Lower leg skin (tissue), 4 donors: ENCODE measurements at regions not wholly inside any gene's neighbourhood (a gene's known extent, or its start where the extent isn't known, plus 50 kb on each side); places are given as distances from the start of the nearest gene placed in this dataset.

Experiments used
- DNase-seq, 2 donors: peaks; one replicate each; pipeline ENCODE4 v3.0.0-alpha.2; 2019; ENCODE audit warnings: low spot score in 2 of 2
- H3K4me3 ChIP-seq: fragments of 200-600 bp; sonication (generic); 2 replicates; pipeline ENCODE4 v1.5.1; 2017; ENCODE audit warnings: mild to moderate bottlenecking, low read depth; ENCODE audit not compliant: poor library complexity, severe bottlenecking
- CTCF ChIP-seq, 3 donors: fragments of 450-650 bp; IDR thresholded peaks; one replicate each; pipeline ENCODE4 v1.5.1; 2016; ENCODE audit warnings: antibody characterized with exemption in 3 of 3, mild to moderate bottlenecking in 3 of 3, moderate library complexity in 2 of 3
- POLR2A ChIP-seq, 2 donors: fragments of 450-650 bp; IDR thresholded peaks; one replicate each; pipeline ENCODE4 v1.6.1; 2016 to 2017; ENCODE audit warnings: antibody characterized with exemption in 2 of 2, mild to moderate bottlenecking in 1 of 2, moderate library complexity in 1 of 2
- WGBS, 2 donors: methylation state at CpG; one replicate each; pipeline ENCODE4 v1.1.5; 2018; 5-methylcytosine and 5-hydroxymethylcytosine counted together
- intact Hi-C: fragments of 100-400 bp; cut with DNase I; formaldehyde crosslinking; loops from one replicate; pipeline ENCODE4 v1.15.0; 2023; ENCODE audit warnings: low total_unique reads

GRCh38 chr9:25381141-25381540, 297.1 kb downstream of the TUSC1 start:
- intact Hi-C loops: no loop called here

GRCh38 chr9:25377039-25377438, 301.2 kb downstream of the TUSC1 start:
- TF ChIP-seq CTCF (IDR thresholded peaks at IDR 0.05) (no peak), POLR2A (IDR thresholded peaks at IDR 0.05) (no peak)
- no peak overlapping the region for H3K4me3 ChIP-seq
- intact Hi-C loops: no loop called here
- no peak for DNase-seq
- WGBS, 2 donors: 81 to 83% methylated on average over 8 to 9 of the region's 10 CpGs

More at GRCh38 chr9:25381141-25381540, 297.1 kb downstream of the TUSC1 start:
- WGBS, 2 donors: 29 to 33% methylated on average over 1 of the region's 1 CpG
- TF ChIP-seq CTCF (IDR thresholded peaks at IDR 0.05): no peak
- no peak for TF ChIP-seq POLR2A (IDR thresholded peaks at IDR 0.05)
- H3K4me3 ChIP-seq: no peak overlapping the region
- no peak for DNase-seq

GRCh38 chr9:25374281-25374680, 304.0 kb downstream of the TUSC1 start:
- no peak for DNase-seq
- WGBS, 2 donors: 74 to 92% methylated on average over 1 of the region's 1 CpG
- TF ChIP-seq CTCF (IDR thresholded peaks at IDR 0.05) (no peak), POLR2A (IDR thresholded peaks at IDR 0.05) (no peak)
- H3K4me3 ChIP-seq: no peak overlapping the region
- intact Hi-C loops: no loop called here

- DNase-seq: no peak
- intact Hi-C loops: no loop called here
- no peak overlapping the region for H3K4me3 ChIP-seq
- 62% methylated on average over 1 of the region's 1 CpG for WGBS, 2 donors
- TF ChIP-seq CTCF (IDR thresholded peaks at IDR 0.05) (no peak), POLR2A (IDR thresholded peaks at IDR 0.05) (no peak)
These were observed 311.3 kb downstream of the TUSC1 start for GRCh38 chr9:25366906-25367305.

- no peak for TF ChIP-seq POLR2A (IDR thresholded peaks at IDR 0.05)
- no peak for TF ChIP-seq CTCF (IDR thresholded peaks at IDR 0.05)
- no peak overlapping the region for H3K4me3 ChIP-seq
- intact Hi-C loops: no loop called here
- no peak for DNase-seq
- 67 to 89% methylated on average over 1 of the region's 1 CpG for WGBS, 2 donors
These were observed 324.5 kb downstream of the TUSC1 start for GRCh38 chr9:25353783-25354182.

- intact Hi-C loops: no loop called here
- no peak for DNase-seq
- TF ChIP-seq POLR2A (IDR thresholded peaks at IDR 0.05) (no peak), CTCF (IDR thresholded peaks at IDR 0.05) (no peak)
- WGBS, 2 donors: 75 to 81% methylated on average over 2 of the region's 2 CpGs
- H3K4me3 ChIP-seq: no peak overlapping the region
These were observed 328.2 kb downstream of the TUSC1 start for GRCh38 chr9:25350011-25350410.
